ENCODE measurements at regions not wholly inside any gene's neighbourhood (a gene's known extent, or its start where the extent isn't known, plus 50 kb on each side); places are given as distances from the start of the nearest gene placed in this dataset.

- no peak for DNase-seq (ENCODE audit: extremely low read depth, low read depth, low spot score)
Measured at GRCh38 chr7:131115340-131115739, 212.3 kb upstream of the MKLN1 start.

GRCh38 chr7:131117439-131117838 is 210.2 kb upstream of the MKLN1 start:
- DNase-seq (ENCODE audit: extremely low read depth, low read depth, low spot score): no peak

GRCh38 chr7:131119381-131119780 is 208.3 kb upstream of the MKLN1 start:
- no peak for DNase-seq (ENCODE audit: extremely low read depth, low read depth, low spot score)

GRCh38 chr7:131122394-131122793 is 205.3 kb upstream of the MKLN1 start:
- no peak for DNase-seq (ENCODE audit: extremely low read depth, low read depth, low spot score)

GRCh38 chr7:131124001-131124629 is 203.6 kb upstream of the MKLN1 start:
- DNase-seq (ENCODE audit: extremely low read depth, low read depth, low spot score): no peak

- DNase-seq (ENCODE audit: extremely low read depth, low read depth, low spot score): no peak
Measured at GRCh38 chr7:131124867-131125266, 202.8 kb upstream of the MKLN1 start.

- no peak for DNase-seq (ENCODE audit: extremely low read depth, low read depth, low spot score)
Measured at GRCh38 chr7:131130324-131130723, 197.4 kb upstream of the MKLN1 start.

GRCh38 chr7:131131012-131131745 is 196.5 kb upstream of the MKLN1 start:
- no peak for DNase-seq (ENCODE audit: extremely low read depth, low read depth, low spot score)

GRCh38 chr7:131131746-131132431 is 195.8 kb upstream of the MKLN1 start:
- no peak for DNase-seq (ENCODE audit: extremely low read depth, low read depth, low spot score)

GRCh38 chr7:131139462-131139861 is 188.2 kb upstream of the MKLN1 start:
- no peak for DNase-seq (ENCODE audit: extremely low read depth, low read depth, low spot score)

GRCh38 chr7:131141443-131141967 is 186.2 kb upstream of the MKLN1 start:
- DNase-seq (ENCODE audit: extremely low read depth, low read depth, low spot score): no peak

- DNase-seq (ENCODE audit: extremely low read depth, low read depth, low spot score): no peak
Measured at GRCh38 chr7:131143869-131144268, 183.8 kb upstream of the MKLN1 start.

- DNase-seq (ENCODE audit: extremely low read depth, low read depth, low spot score): no peak
Measured at GRCh38 chr7:131145026-131145425, 182.7 kb upstream of the MKLN1 start.

GRCh38 chr7:131145770-131146169 is 181.9 kb upstream of the MKLN1 start:
- DNase-seq (ENCODE audit: extremely low read depth, low read depth, low spot score): no peak

GRCh38 chr7:131147604-131148003 is 180.1 kb upstream of the MKLN1 start:
- DNase-seq (ENCODE audit: extremely low read depth, low read depth, low spot score): no peak

GRCh38 chr7:131148258-131148657 is 179.4 kb upstream of the MKLN1 start:
- DNase-seq (ENCODE audit: extremely low read depth, low read depth, low spot score): no peak

GRCh38 chr7:131148708-131149428 is 178.8 kb upstream of the MKLN1 start:
- DNase-seq (ENCODE audit: extremely low read depth, low read depth, low spot score): no peak

GRCh38 chr7:131149429-131149773 is 178.3 kb upstream of the MKLN1 start:
- no peak for DNase-seq (ENCODE audit: extremely low read depth, low read depth, low spot score)

GRCh38 chr7:131149840-131150239 is 177.8 kb upstream of the MKLN1 start:
- DNase-seq (ENCODE audit: extremely low read depth, low read depth, low spot score): no peak

- no peak for DNase-seq (ENCODE audit: extremely low read depth, low read depth, low spot score)
Measured at GRCh38 chr7:131151034-131151433, 176.6 kb upstream of the MKLN1 start.

GRCh38 chr7:131152766-131153165 is 174.9 kb upstream of the MKLN1 start:
- no peak for DNase-seq (ENCODE audit: extremely low read depth, low read depth, low spot score)

All from glomerular endothelial cell (primary cell).